ENCODE measurements at regions not wholly inside any gene's neighbourhood (a gene's known extent, or its start where the extent isn't known, plus 50 kb on each side); places are given as distances from the start of the nearest gene placed in this dataset.

GRCh38 chr1:29793101-29793546 lies 556.8 kb downstream of the PTPRU start:
- no peaks in the 10 kb centered on the region for H3K4me1 ChIP-seq (ENCODE audit: control insufficient read depth, insufficient read depth, low read length, unreplicated experiment)
- no peaks in the 10 kb centered on the region for H3K27me3 ChIP-seq (ENCODE audit: insufficient read depth, low read length)
- H3K4me3 ChIP-seq (ENCODE audit: low read depth, low read length), result no peak overlapping the region
- H2AFZ ChIP-seq (ENCODE audit: low read length, unreplicated experiment), result no peak overlapping the region
- H3K27ac ChIP-seq (ENCODE audit: low read depth, low read length), result no peak overlapping the region
- no peaks in the 10 kb centered on the region for H3K36me3 ChIP-seq (ENCODE audit: insufficient read depth, low read length)
- no peaks in the 10 kb centered on the region for H3K79me2 ChIP-seq (ENCODE audit: control insufficient read depth, insufficient read depth, low read length, unreplicated experiment)

- Histone ChIP-seq H3K36me3 (ENCODE audit: insufficient read depth, low read length) (no peaks in the 10 kb centered on the region), H3K79me2 (ENCODE audit: control insufficient read depth, insufficient read depth, low read length, unreplicated experiment) (no peaks in the 10 kb centered on the region), H3K27ac (ENCODE audit: low read depth, low read length) (no peak overlapping the region), H3K4me3 (ENCODE audit: low read depth, low read length) (no peak overlapping the region), H3K4me1 (ENCODE audit: control insufficient read depth, insufficient read depth, low read length, unreplicated experiment) (no peaks in the 10 kb centered on the region), H2AFZ (ENCODE audit: low read length, unreplicated experiment) (no peak overlapping the region), H3K27me3 (ENCODE audit: insufficient read depth, low read length) (no peaks in the 10 kb centered on the region)
Observed at GRCh38 chr1:29789910-29790247, 553.6 kb downstream of the PTPRU start.

- no peak overlapping the region for H3K4me3 ChIP-seq (ENCODE audit: low read depth, low read length)
- no peaks in the 10 kb centered on the region for H3K36me3 ChIP-seq (ENCODE audit: insufficient read depth, low read length)
- H3K4me1 ChIP-seq (ENCODE audit: control insufficient read depth, insufficient read depth, low read length, unreplicated experiment), result no peaks in the 10 kb centered on the region
- H3K27ac ChIP-seq (ENCODE audit: low read depth, low read length), result no peak overlapping the region
- H3K79me2 ChIP-seq (ENCODE audit: control insufficient read depth, insufficient read depth, low read length, unreplicated experiment), result no peaks in the 10 kb centered on the region
- H2AFZ ChIP-seq (ENCODE audit: low read length, unreplicated experiment), result no peak overlapping the region
- H3K27me3 ChIP-seq (ENCODE audit: insufficient read depth, low read length), result no peaks in the 10 kb centered on the region
Observed at GRCh38 chr1:29789221-29789909, 553.0 kb downstream of the PTPRU start.

GRCh38 chr1:29786791-29787732 lies 550.7 kb downstream of the PTPRU start:
- Histone ChIP-seq H3K4me3 (ENCODE audit: low read depth, low read length) (no peak overlapping the region), H3K4me1 (ENCODE audit: control insufficient read depth, insufficient read depth, low read length, unreplicated experiment) (no peaks in the 10 kb centered on the region), H3K79me2 (ENCODE audit: control insufficient read depth, insufficient read depth, low read length, unreplicated experiment) (no peaks in the 10 kb centered on the region), H3K36me3 (ENCODE audit: insufficient read depth, low read length) (no peaks in the 10 kb centered on the region), H3K27ac (ENCODE audit: low read depth, low read length) (no peak overlapping the region), H2AFZ (ENCODE audit: low read length, unreplicated experiment) (no peak overlapping the region), H3K27me3 (ENCODE audit: insufficient read depth, low read length) (peaks cover 5% of the 10 kb centered on the region; the same call in 1 of the 2 replicates)

GRCh38 chr1:29786195-29786594 lies 549.9 kb downstream of the PTPRU start:
- Histone ChIP-seq H3K4me3 (ENCODE audit: low read depth, low read length) (no peak overlapping the region), H3K27ac (ENCODE audit: low read depth, low read length) (no peak overlapping the region), H3K4me1 (ENCODE audit: control insufficient read depth, insufficient read depth, low read length, unreplicated experiment) (no peaks in the 10 kb centered on the region), H2AFZ (ENCODE audit: low read length, unreplicated experiment) (no peak overlapping the region), H3K79me2 (ENCODE audit: control insufficient read depth, insufficient read depth, low read length, unreplicated experiment) (no peaks in the 10 kb centered on the region), H3K27me3 (ENCODE audit: insufficient read depth, low read length) (peaks cover 14% of the 10 kb centered on the region), H3K36me3 (ENCODE audit: insufficient read depth, low read length) (no peaks in the 10 kb centered on the region)

GRCh38 chr1:29785554-29785953 lies 549.2 kb downstream of the PTPRU start:
- no peaks in the 10 kb centered on the region for H3K79me2 ChIP-seq (ENCODE audit: control insufficient read depth, insufficient read depth, low read length, unreplicated experiment)
- H3K36me3 ChIP-seq (ENCODE audit: insufficient read depth, low read length), result no peaks in the 10 kb centered on the region
- H3K27me3 ChIP-seq (ENCODE audit: insufficient read depth, low read length), result peaks cover 20% of the 10 kb centered on the region
- H3K4me1 ChIP-seq (ENCODE audit: control insufficient read depth, insufficient read depth, low read length, unreplicated experiment), result no peaks in the 10 kb centered on the region
- no peak overlapping the region for H2AFZ ChIP-seq (ENCODE audit: low read length, unreplicated experiment)
- no peak overlapping the region for H3K4me3 ChIP-seq (ENCODE audit: low read depth, low read length)
- no peak overlapping the region for H3K27ac ChIP-seq (ENCODE audit: low read depth, low read length)

- no peaks in the 10 kb centered on the region for H3K4me1 ChIP-seq (ENCODE audit: control insufficient read depth, insufficient read depth, low read length, unreplicated experiment)
- H3K79me2 ChIP-seq (ENCODE audit: control insufficient read depth, insufficient read depth, low read length, unreplicated experiment), result no peaks in the 10 kb centered on the region
- peaks cover 24% of the 10 kb centered on the region for H3K27me3 ChIP-seq (ENCODE audit: insufficient read depth, low read length)
- no peak overlapping the region for H3K27ac ChIP-seq (ENCODE audit: low read depth, low read length)
- H3K4me3 ChIP-seq (ENCODE audit: low read depth, low read length), result no peak overlapping the region
- no peaks in the 10 kb centered on the region for H3K36me3 ChIP-seq (ENCODE audit: insufficient read depth, low read length)
- H2AFZ ChIP-seq (ENCODE audit: low read length, unreplicated experiment), result no peak overlapping the region
Observed at GRCh38 chr1:29785137-29785527, 548.8 kb downstream of the PTPRU start.

- H3K27ac ChIP-seq (ENCODE audit: low read depth, low read length), result no peak overlapping the region
- H3K4me3 ChIP-seq (ENCODE audit: low read depth, low read length), result no peak overlapping the region
- H3K4me1 ChIP-seq (ENCODE audit: control insufficient read depth, insufficient read depth, low read length, unreplicated experiment), result no peaks in the 10 kb centered on the region
Observed at GRCh38 chr1:29784276-29785136, 548.2 kb downstream of the PTPRU start.

GRCh38 chr1:29783508-29784275 lies 547.4 kb downstream of the PTPRU start:
- no peak overlapping the region for H2AFZ ChIP-seq (ENCODE audit: low read length, unreplicated experiment)
- peaks cover 35% of the 10 kb centered on the region for H3K27me3 ChIP-seq (ENCODE audit: insufficient read depth, low read length)
- no peak overlapping the region for H3K27ac ChIP-seq (ENCODE audit: low read depth, low read length)
- H3K4me1 ChIP-seq (ENCODE audit: control insufficient read depth, insufficient read depth, low read length, unreplicated experiment), result no peaks in the 10 kb centered on the region
- no peak overlapping the region for H3K4me3 ChIP-seq (ENCODE audit: low read depth, low read length)
- H3K79me2 ChIP-seq (ENCODE audit: control insufficient read depth, insufficient read depth, low read length, unreplicated experiment), result no peaks in the 10 kb centered on the region
- H3K36me3 ChIP-seq (ENCODE audit: insufficient read depth, low read length), result no peaks in the 10 kb centered on the region

More at GRCh38 chr1:29784276-29785136, 548.2 kb downstream of the PTPRU start:
- H3K27me3 ChIP-seq (ENCODE audit: insufficient read depth, low read length), result peaks cover 27% of the 10 kb centered on the region
- no peak overlapping the region for H2AFZ ChIP-seq (ENCODE audit: low read length, unreplicated experiment)
- H3K79me2 ChIP-seq (ENCODE audit: control insufficient read depth, insufficient read depth, low read length, unreplicated experiment), result no peaks in the 10 kb centered on the region
- H3K36me3 ChIP-seq (ENCODE audit: insufficient read depth, low read length), result no peaks in the 10 kb centered on the region

Measured in ACC112 (cell line).